Body of pancreas (tissue), 4 donors: ENCODE measurements at regions not wholly inside any gene's neighbourhood (a gene's known extent, or its start where the extent isn't known, plus 50 kb on each side); places are given as distances from the start of the nearest gene placed in this dataset.
"Not testable (repeated sequence)": the region's sequence is repeated elsewhere in the genome, so short reads cannot be mapped to it uniquely, and the experiment has no call there.

Experiments
- ATAC-seq: fragments of 150-250 bp; one replicate; pipeline ENCODE4 v1.9.1; 2016
- DNase-seq, 4 donors: peaks; one replicate each; pipeline ENCODE4 v3.0.0-alpha.2; 2019
- H3K27ac ChIP-seq, 4 donors: fragments of 200-600 bp; sonication (generic); 1 replicate in 3 of 4; 2 replicates in 1 of 4; pipeline versions ENCODE4 v1.5.1 to v1.6.1; 2016 to 2019; ENCODE audit warnings: mild to moderate bottlenecking in 1 of 4, mixed read lengths in 1 of 4, moderate library complexity in 1 of 4
- H3K27me3 ChIP-seq, 2 donors: fragments of 200-600 bp; sonication (generic); one replicate each; pipeline ENCODE4 v1.6.0; 2016; ENCODE audit warnings: mild to moderate bottlenecking in 1 of 2
- H3K36me3 ChIP-seq, 2 donors: fragments of 200-600 bp; sonication (generic); replicated peaks in 1 of 2; 2 replicates each; pipeline ENCODE4 v1.5.1; 2016; ENCODE audit warnings: low read depth in 2 of 2; ENCODE audit not compliant: insufficient read depth in 1 of 2
- H3K4me1 ChIP-seq: fragments of 200-600 bp; sonication (generic); one replicate; pipeline ENCODE4 v1.6.0; 2016
- H3K4me3 ChIP-seq, 2 donors: fragments of 200-600 bp; sonication (generic); 1 replicate in 1 of 2; 2 replicates in 1 of 2; pipeline ENCODE4 v1.5.1; 2016 to 2019
- H3K9me3 ChIP-seq, 3 donors: fragments of 200-600 bp; sonication (generic); 1 replicate in 2 of 3; 2 replicates in 1 of 3; pipeline ENCODE4 v1.5.1; 2016
- CTCF ChIP-seq, 7 experiments: fragments of 450-650 bp in 4 of 7; fragments of 200-600 bp in 3 of 7; sonication (generic) in 3 of 7; IDR thresholded peaks; one replicate each; pipeline ENCODE4 v1.5.1; 2016 to 2019; ENCODE audit warnings: antibody characterized with exemption in 7 of 7
- POLR2A ChIP-seq, 3 donors: fragments of 450-650 bp; IDR thresholded peaks; one replicate each; pipeline ENCODE4 v1.6.1; 2016; ENCODE audit warnings: antibody characterized with exemption in 3 of 3, mild to moderate bottlenecking in 2 of 3
- WGBS, 2 donors: methylation state at CpG; one replicate each; pipeline ENCODE4 v1.1.5; 2017; 5-methylcytosine and 5-hydroxymethylcytosine counted together
- intact Hi-C: fragments of 100-400 bp; cut with DNase I; formaldehyde crosslinking; loops from one replicate; pipeline ENCODE4 v1.15.1; 2023

GRCh38 chr15:84094720-84095119, 140.9 kb upstream of the GOLGA6L4 start:
- ATAC-seq, H3K9me3 ChIP-seq, H3K27me3 ChIP-seq, H3K4me1 ChIP-seq, H3K36me3 ChIP-seq, intact Hi-C loops, H3K27ac ChIP-seq, DNase-seq, H3K4me3 ChIP-seq: not testable (repeated sequence)
- WGBS, 2 donors: 57 to 64% methylated on average over 2 of the region's 2 CpGs

- H3K36me3 ChIP-seq, H3K4me1 ChIP-seq, DNase-seq, ATAC-seq, H3K9me3 ChIP-seq, H3K27ac ChIP-seq, H3K4me3 ChIP-seq, H3K27me3 ChIP-seq, intact Hi-C loops: not testable (repeated sequence)
- 69 to 73% methylated on average over 3 of the region's 3 CpGs for WGBS, 2 donors
These were observed 138.5 kb upstream of the GOLGA6L4 start for GRCh38 chr15:84097053-84097452.

- Histone ChIP-seq H3K27me3 (no peaks in the 10 kb centered on the region), H3K27ac (no peak overlapping the region), H3K9me3 (no peaks in the 10 kb centered on the region), H3K4me1 (no peaks in the 10 kb centered on the region), H3K4me3 (no peak overlapping the region), H3K36me3 (no peaks in the 10 kb centered on the region)
- intact Hi-C loops: no loop called here
- TF ChIP-seq CTCF (IDR thresholded peaks at IDR 0.05): no peak
- no peak for TF ChIP-seq POLR2A (IDR thresholded peaks at IDR 0.05)
- ATAC-seq (no peak), DNase-seq (no peak)
These were observed 137.0 kb upstream of the GOLGA6L4 start for GRCh38 chr15:84098604-84099003.

GRCh38 chr15:84099181-84099580, 136.4 kb upstream of the GOLGA6L4 start:
- ATAC-seq: no peak
- no peaks in the 10 kb centered on the region for H3K4me1 ChIP-seq
- intact Hi-C loops: no loop called here

GRCh38 chr15:84103345-84103744, 132.2 kb upstream of the GOLGA6L4 start:
- Histone ChIP-seq H3K4me3 (no peak overlapping the region), H3K27me3 (no peaks in the 10 kb centered on the region)

More at GRCh38 chr15:84099181-84099580, 136.4 kb upstream of the GOLGA6L4 start:
- 0% methylated on average over 1 of the region's 1 CpG for WGBS, 2 donors
- no peaks in the 10 kb centered on the region for H3K36me3 ChIP-seq
- TF ChIP-seq POLR2A (IDR thresholded peaks at IDR 0.05) (no peak), CTCF (IDR thresholded peaks at IDR 0.05) (no peak)
- H3K4me3 ChIP-seq: no peak overlapping the region
- DNase-seq: peak in 3 of 4 donors; percentile 11 to 31 (median 23)
- H3K9me3 ChIP-seq: no peaks in the 10 kb centered on the region
- no peaks in the 10 kb centered on the region for H3K27me3 ChIP-seq
- H3K27ac ChIP-seq: no peak overlapping the region

More at GRCh38 chr15:84103345-84103744, 132.2 kb upstream of the GOLGA6L4 start:
- no peak for ATAC-seq
- intact Hi-C loops: no loop called here
- Histone ChIP-seq H3K4me1 (no peaks in the 10 kb centered on the region), H3K27ac (no peak overlapping the region), H3K9me3 (no peaks in the 10 kb centered on the region), H3K36me3 (no peaks in the 10 kb centered on the region)
- DNase-seq: no peak
- 57 to 59% methylated on average over 4 of the region's 4 CpGs for WGBS, 2 donors
- TF ChIP-seq CTCF (IDR thresholded peaks at IDR 0.05) (no peak), POLR2A (IDR thresholded peaks at IDR 0.05) (no peak)
